ENCODE measurements at regions not wholly inside any gene's neighbourhood (a gene's known extent, or its start where the extent isn't known, plus 50 kb on each side); places are given as distances from the start of the nearest gene placed in this dataset.

DNA sequence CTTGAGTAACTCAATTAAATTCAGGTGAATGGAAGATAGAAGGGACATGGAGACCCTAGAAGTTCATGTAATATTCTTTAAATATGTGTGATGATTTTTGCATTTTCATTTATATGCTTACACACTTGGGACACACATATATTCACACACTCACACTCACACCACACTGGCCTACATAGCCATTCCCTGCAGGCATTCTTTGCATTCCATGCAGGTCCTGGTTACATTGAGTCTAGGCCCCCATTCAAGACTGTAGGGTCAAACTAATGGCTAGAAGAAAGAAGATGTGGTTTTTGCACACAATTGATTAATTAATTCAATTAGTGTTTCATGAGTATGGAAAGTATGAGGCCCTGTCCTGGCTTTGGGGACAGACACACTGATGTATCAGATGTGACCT, 249.4 kb downstream of the HNMT start:
- no peak for TF ChIP-seq CTCF (IDR thresholded peaks at IDR 0.05; ENCODE audit: borderline replicate concordance, insufficient read depth, low read depth, low read length)

GRCh38 chr2:138215958-138216357, 251.7 kb downstream of the HNMT start:
- no peak for TF ChIP-seq CTCF (IDR thresholded peaks at IDR 0.05; ENCODE audit: borderline replicate concordance, insufficient read depth, low read depth, low read length)

More for the DNA sequence above, 249.4 kb downstream of the HNMT start:
- H3K4me3 ChIP-seq (ENCODE audit: low read depth, low read length) = no peak overlapping the region

GRCh38 chr2:138217975-138218374, 253.7 kb downstream of the HNMT start:
- H3K4me3 ChIP-seq (ENCODE audit: low read depth, low read length) = no peak overlapping the region
- TF ChIP-seq CTCF (IDR thresholded peaks at IDR 0.05; ENCODE audit: borderline replicate concordance, insufficient read depth, low read depth, low read length) = no peak

More at GRCh38 chr2:138215958-138216357, 251.7 kb downstream of the HNMT start:
- no peak overlapping the region for H3K4me3 ChIP-seq (ENCODE audit: low read depth, low read length)

DNA sequence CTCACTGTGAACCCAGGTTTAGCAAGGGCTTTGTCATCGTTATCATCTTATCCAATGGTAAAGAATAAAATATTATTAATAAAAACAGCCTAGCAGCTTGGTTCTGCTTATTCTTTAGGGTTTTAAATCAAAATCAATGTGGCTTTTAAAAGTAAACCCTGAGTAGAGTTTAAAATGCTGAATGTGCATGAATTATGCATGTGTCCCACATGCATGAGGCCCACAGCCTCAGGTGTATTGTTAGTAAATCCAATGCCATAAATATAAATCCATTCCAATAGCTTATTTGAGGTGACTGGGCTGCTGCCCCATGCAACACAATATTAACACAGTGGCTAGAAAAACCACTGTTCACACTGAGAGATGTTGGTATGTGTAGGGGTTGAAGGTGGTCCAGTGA, 254.1 kb downstream of the HNMT start:
- no peak for TF ChIP-seq CTCF (IDR thresholded peaks at IDR 0.05; ENCODE audit: borderline replicate concordance, insufficient read depth, low read depth, low read length)

DNA sequence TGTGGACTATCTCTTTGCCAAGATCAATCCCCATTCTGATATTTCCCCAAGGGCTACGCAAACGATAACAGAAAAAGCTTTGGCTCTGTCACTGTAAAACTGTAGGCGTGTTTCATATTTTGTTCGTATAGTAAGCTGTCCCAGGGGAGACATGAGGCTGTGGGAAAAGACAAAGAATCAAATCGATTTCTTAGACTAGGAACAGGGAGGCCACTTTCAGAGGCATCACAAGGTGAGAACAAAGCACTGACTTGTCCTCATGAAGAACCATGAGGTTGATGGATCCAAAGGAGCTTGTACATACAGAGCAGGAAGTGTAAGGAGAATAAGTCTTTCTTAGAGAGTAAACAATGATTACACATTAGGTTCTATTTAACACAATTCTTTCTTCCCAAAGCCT, 255.7 kb downstream of the HNMT start:
- H3K4me3 ChIP-seq (ENCODE audit: low read depth, low read length) = no peak overlapping the region
- no peak for TF ChIP-seq CTCF (IDR thresholded peaks at IDR 0.05; ENCODE audit: borderline replicate concordance, insufficient read depth, low read depth, low read length)

More for the DNA sequence above, 254.1 kb downstream of the HNMT start:
- H3K4me3 ChIP-seq (ENCODE audit: low read depth, low read length) = no peak overlapping the region

DNA sequence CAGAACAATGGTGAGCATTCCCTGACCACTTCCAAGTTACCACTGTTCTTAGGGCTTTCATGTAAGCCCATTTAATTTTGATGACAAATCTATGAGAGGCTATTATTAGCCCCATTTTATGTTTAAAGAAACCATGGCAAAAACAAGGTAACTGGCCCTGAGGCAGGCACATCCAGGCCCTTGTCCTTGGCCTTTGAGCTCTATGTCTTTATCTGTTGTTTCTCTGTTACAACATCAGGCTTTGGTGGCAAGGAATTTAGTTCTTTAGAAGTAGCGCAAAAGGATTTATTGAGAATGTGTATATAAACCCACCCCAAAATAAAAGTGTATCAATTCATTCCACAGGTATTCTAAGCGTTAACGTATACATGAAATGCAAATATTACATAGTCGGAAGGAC, 257.1 kb downstream of the HNMT start:
- no peak overlapping the region for H3K4me3 ChIP-seq (ENCODE audit: low read depth, low read length)
- TF ChIP-seq CTCF (IDR thresholded peaks at IDR 0.05; ENCODE audit: borderline replicate concordance, insufficient read depth, low read depth, low read length) = no peak

- no peak for TF ChIP-seq CTCF (IDR thresholded peaks at IDR 0.05; ENCODE audit: borderline replicate concordance, insufficient read depth, low read depth, low read length)
Measured at GRCh38 chr2:138223319-138223718, 259.0 kb downstream of the HNMT start.

More at GRCh38 chr2:138223319-138223718, 259.0 kb downstream of the HNMT start:
- no peak overlapping the region for H3K4me3 ChIP-seq (ENCODE audit: low read depth, low read length)

Measured in GM12875 (cell line).